Left ventricle myocardium inferior (tissue), 1 donor: ENCODE measurements at regions not wholly inside any gene's neighbourhood (a gene's known extent, or its start where the extent isn't known, plus 50 kb on each side); places are given as distances from the start of the nearest gene placed in this dataset.
A peak's percentile ranks its signal among the peaks of the same experiment; 100 is the strongest.

Experiments
- DNase-seq: peaks from one replicate; pipeline ENCODE4 v3.0.0-alpha.2; 2020
- H3K27ac ChIP-seq: fragments of 200-600 bp; replicated peaks from 2 replicates; pipeline ENCODE4 v1.8.0; 2021
- H3K27me3 ChIP-seq: fragments of 200-600 bp; 2 replicates; pipeline ENCODE4 v1.8.0; 2021; ENCODE audit warnings: low read depth
- H3K36me3 ChIP-seq: fragments of 200-600 bp; 2 replicates; pipeline ENCODE4 v1.8.0; 2021
- H3K4me1 ChIP-seq: fragments of 200-600 bp; 2 replicates; pipeline ENCODE4 v1.8.0; 2021
- H3K4me3 ChIP-seq: fragments of 200-600 bp; 2 replicates; pipeline ENCODE4 v1.8.0; 2021; ENCODE audit warnings: mild to moderate bottlenecking, moderate library complexity
- H3K9me3 ChIP-seq: fragments of 200-600 bp; replicated peaks from 2 replicates; pipeline ENCODE4 v1.8.0; 2021
- CTCF ChIP-seq: fragments of 200-600 bp; IDR thresholded peaks from 2 replicates; pipeline ENCODE4 v1.8.0; 2021; ENCODE audit warnings: antibody characterized with exemption, mild to moderate bottlenecking, borderline replicate concordance
- intact Hi-C: fragments of 100-400 bp; cut with micrococcal nuclease; formaldehyde crosslinking; loops from one replicate; pipeline ENCODE4 v1.11.0; 2022
- donor health status: DM: no; HTN: yes; CAD: no; lungs with severe emphysema.

- TF ChIP-seq CTCF = no peak
- H3K27ac ChIP-seq = no peak overlapping the region
- no peaks in the 10 kb centered on the region for H3K27me3 ChIP-seq
- no peaks in the 10 kb centered on the region for H3K9me3 ChIP-seq
- peaks cover 24% of the 10 kb centered on the region for H3K4me1 ChIP-seq
- DNase-seq = no peak
- intact Hi-C loops = no loop called here
- H3K4me3 ChIP-seq = no peak overlapping the region
- no peaks in the 10 kb centered on the region for H3K36me3 ChIP-seq
These were observed 129.3 kb downstream of the LNPK start for GRCh38 chr2:175872721-175873120.

DNA sequence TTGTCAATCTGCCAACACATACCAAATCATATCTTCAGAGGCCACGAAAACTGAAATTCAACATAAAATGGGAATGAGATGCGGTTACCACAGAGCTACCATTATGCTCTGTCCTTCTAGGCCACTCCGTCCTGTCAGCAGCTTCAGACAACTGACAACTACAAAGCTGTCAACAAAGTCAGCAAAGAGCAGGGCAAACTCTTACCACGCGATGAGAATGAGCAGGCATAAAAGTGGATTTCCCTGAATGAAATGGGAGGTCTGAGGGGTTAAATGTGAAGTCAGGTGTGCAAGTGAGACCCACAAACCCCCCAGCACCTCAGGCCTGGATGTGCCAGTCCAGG is 130.1 kb downstream of the LNPK start:
- H3K27ac ChIP-seq = no peak overlapping the region
- intact Hi-C loops = no loop called here

DNA sequence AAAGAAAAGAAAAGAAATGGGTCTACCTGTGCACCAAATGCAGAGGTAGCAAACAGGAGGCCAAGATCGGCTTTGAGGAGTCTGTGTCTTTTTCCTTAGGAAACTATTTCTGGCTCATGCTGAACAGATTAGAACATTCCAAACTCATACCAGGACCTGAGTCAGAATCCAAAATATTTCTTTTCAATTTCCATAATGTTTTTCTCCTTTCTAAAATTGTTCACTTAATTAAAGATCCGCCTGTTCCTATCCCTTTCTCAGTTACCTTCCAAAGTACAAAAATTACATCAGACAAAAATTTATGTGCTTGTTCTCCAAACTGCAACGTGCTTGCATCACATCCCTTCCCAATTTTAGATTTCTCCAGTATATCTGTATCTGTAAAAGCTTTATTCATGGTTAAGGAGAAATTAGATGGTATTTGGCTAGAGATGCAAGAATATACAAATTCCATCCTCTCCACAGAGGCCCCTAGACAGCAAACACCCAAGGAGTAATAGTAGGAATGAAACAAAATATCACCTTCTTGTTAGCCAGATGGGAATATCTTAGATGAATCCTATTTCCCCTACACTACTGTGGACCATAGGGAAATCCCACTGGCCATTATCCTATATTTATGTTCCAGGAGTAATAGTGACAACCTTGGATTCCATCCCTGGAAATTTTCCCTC is 130.6 kb downstream of the LNPK start:
- no peak overlapping the region for H3K4me3 ChIP-seq
- H3K27ac ChIP-seq = no peak overlapping the region
- H3K27me3 ChIP-seq = peaks cover 5% of the 10 kb centered on the region
- intact Hi-C loops = no loop called here
- no peaks in the 10 kb centered on the region for H3K9me3 ChIP-seq
- H3K36me3 ChIP-seq = no peaks in the 10 kb centered on the region
- TF ChIP-seq CTCF = no peak
- no peak for DNase-seq
- peaks cover 24% of the 10 kb centered on the region for H3K4me1 ChIP-seq

More for the DNA sequence above, 130.1 kb downstream of the LNPK start:
- DNase-seq = peak; percentile 19
- H3K4me1 ChIP-seq = peaks cover 24% of the 10 kb centered on the region
- H3K36me3 ChIP-seq = no peaks in the 10 kb centered on the region
- no peak for TF ChIP-seq CTCF
- H3K4me3 ChIP-seq = no peak overlapping the region
- no peaks in the 10 kb centered on the region for H3K27me3 ChIP-seq
- no peaks in the 10 kb centered on the region for H3K9me3 ChIP-seq

DNA sequence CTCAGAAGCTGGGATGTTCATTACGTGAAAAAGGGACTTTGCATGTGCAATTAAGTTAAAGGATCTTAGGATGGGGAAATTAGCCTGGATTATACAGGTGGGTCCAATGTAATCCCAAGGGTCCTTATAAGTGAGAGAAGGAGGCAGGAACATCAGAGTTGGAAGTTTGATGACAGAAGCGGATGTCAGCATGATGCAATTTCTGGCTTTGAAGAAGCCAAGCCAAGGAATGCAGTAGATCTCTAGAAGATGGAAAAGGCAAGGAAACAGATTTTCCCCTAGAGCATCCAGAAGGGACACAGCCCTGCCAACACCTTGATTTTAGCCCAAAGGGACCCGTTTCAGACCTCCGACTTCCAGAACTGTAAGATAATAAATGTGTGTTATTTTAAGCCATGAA is 136.4 kb downstream of the LNPK start:
- Histone ChIP-seq H3K4me1 (peaks cover 4% of the 10 kb centered on the region), H3K9me3 (no peaks in the 10 kb centered on the region), H3K36me3 (no peaks in the 10 kb centered on the region), H3K27ac (no peak overlapping the region), H3K27me3 (peaks cover 20% of the 10 kb centered on the region), H3K4me3 (no peak overlapping the region)
- intact Hi-C loops = no loop called here
- no peak for DNase-seq
- TF ChIP-seq CTCF = no peak

DNA sequence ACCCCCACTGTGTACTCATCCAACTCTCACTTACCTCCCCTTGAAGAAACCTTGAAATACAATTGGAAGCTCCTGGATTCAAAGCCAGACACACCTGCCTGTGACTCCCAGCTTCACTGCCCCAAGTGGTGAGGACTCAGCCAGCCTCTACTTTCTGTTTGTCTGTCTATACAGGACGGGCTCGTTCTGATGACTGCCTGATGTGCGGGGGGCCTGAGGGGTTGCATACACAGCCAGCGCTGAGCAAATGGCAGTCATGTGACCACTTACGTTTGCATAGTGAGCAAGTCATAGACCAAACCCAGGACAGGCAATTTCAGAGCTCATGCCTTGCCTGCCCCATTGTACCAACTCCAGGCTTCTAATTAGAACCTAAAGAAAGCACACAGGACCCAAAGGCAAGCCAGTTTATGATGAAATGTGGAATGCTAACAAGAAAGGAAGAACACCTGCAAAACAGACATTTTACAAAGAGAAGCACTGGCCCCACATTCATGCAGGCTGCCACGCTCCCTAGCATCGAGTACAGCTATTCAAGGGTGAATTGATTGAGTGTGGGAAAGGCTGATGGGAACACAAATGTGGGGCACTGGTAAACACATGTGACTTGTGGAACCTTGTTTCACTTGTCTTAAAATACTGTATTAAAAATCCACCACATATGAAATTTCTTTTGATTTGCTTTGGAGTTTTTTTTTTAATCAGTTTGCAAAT is 137.8 kb downstream of the LNPK start:
- DNase-seq = no peak
- TF ChIP-seq CTCF = no peak
- Histone ChIP-seq H3K27me3 (peaks cover 20% of the 10 kb centered on the region), H3K4me1 (no peaks in the 10 kb centered on the region), H3K4me3 (no peak overlapping the region), H3K9me3 (no peaks in the 10 kb centered on the region), H3K27ac (no peak overlapping the region), H3K36me3 (no peaks in the 10 kb centered on the region)
- intact Hi-C loops = no loop called here
